Neuron (in vitro differentiated cells): ENCODE measurements at regions not wholly inside any gene's neighbourhood (a gene's known extent, or its start where the extent isn't known, plus 50 kb on each side); places are given as distances from the start of the nearest gene placed in this dataset.
"Not testable (repeated sequence)": the region's sequence is repeated elsewhere in the genome, so short reads cannot be mapped to it uniquely, and the experiment has no call there.

Experiments used
- H2AFZ ChIP-seq: one replicate; pipeline ENCODE4 v1.6.1; 2013; ENCODE audit warnings: low read depth, mild to moderate bottlenecking, inconsistent platforms, low read length, moderate library complexity
- H3K27me3 ChIP-seq: one replicate; pipeline ENCODE4 v1.6.1; 2013; ENCODE audit warnings: low read length; ENCODE audit not compliant: insufficient read depth
- H3K36me3 ChIP-seq: one replicate; pipeline ENCODE4 v1.6.1; 2013; ENCODE audit warnings: low read length; ENCODE audit not compliant: insufficient read depth
- H3K4me1 ChIP-seq: one replicate; pipeline ENCODE4 v1.6.1; 2013; ENCODE audit warnings: low read length; ENCODE audit not compliant: insufficient read depth
- H3K4me3 ChIP-seq: 2 replicates; pipeline ENCODE4 v1.5.1; 2013; ENCODE audit warnings: mild to moderate bottlenecking, low read length, moderate library complexity
- H3K9me3 ChIP-seq: one replicate; pipeline ENCODE4 v1.6.1; 2013; ENCODE audit warnings: low read length

GRCh38 chr3:137582484-137582883 lies 181.6 kb upstream of the SOX14 start:
- no peaks in the 10 kb centered on the region for H3K9me3 ChIP-seq
- H3K4me1 ChIP-seq, result no peaks in the 10 kb centered on the region
- no peak overlapping the region for H3K4me3 ChIP-seq
- H3K36me3 ChIP-seq, result no peaks in the 10 kb centered on the region
- no peaks in the 10 kb centered on the region for H3K27me3 ChIP-seq
- no peak overlapping the region for H2AFZ ChIP-seq

GRCh38 chr3:137583256-137583655 lies 180.9 kb upstream of the SOX14 start:
- Histone ChIP-seq H3K9me3 (no peaks in the 10 kb centered on the region), H3K4me1 (no peaks in the 10 kb centered on the region), H3K27me3 (no peaks in the 10 kb centered on the region), H3K4me3 (no peak overlapping the region), H2AFZ (no peak overlapping the region), H3K36me3 (no peaks in the 10 kb centered on the region)

- no peaks in the 10 kb centered on the region for H3K9me3 ChIP-seq
- no peaks in the 10 kb centered on the region for H3K4me1 ChIP-seq
- H2AFZ ChIP-seq, result no peak overlapping the region
- no peak overlapping the region for H3K4me3 ChIP-seq
- H3K36me3 ChIP-seq, result no peaks in the 10 kb centered on the region
- no peaks in the 10 kb centered on the region for H3K27me3 ChIP-seq
Measured at GRCh38 chr3:137588871-137589270, 175.2 kb upstream of the SOX14 start.

GRCh38 chr3:137595415-137595814 lies 168.7 kb upstream of the SOX14 start:
- not testable (repeated sequence) for H3K27me3 ChIP-seq, H3K9me3 ChIP-seq, H3K4me3 ChIP-seq, H3K36me3 ChIP-seq, H2AFZ ChIP-seq, H3K4me1 ChIP-seq

GRCh38 chr3:137610723-137611122 lies 153.4 kb upstream of the SOX14 start:
- no peak overlapping the region for H3K4me3 ChIP-seq
- no peaks in the 10 kb centered on the region for H3K27me3 ChIP-seq
- no peaks in the 10 kb centered on the region for H3K36me3 ChIP-seq
- no peak overlapping the region for H2AFZ ChIP-seq
- no peaks in the 10 kb centered on the region for H3K4me1 ChIP-seq
- no peaks in the 10 kb centered on the region for H3K9me3 ChIP-seq

GRCh38 chr3:137612291-137612690 lies 151.8 kb upstream of the SOX14 start:
- no peak overlapping the region for H2AFZ ChIP-seq
- no peaks in the 10 kb centered on the region for H3K27me3 ChIP-seq

GRCh38 chr3:137615659-137616418 lies 148.3 kb upstream of the SOX14 start:
- Histone ChIP-seq H3K27me3 (no peaks in the 10 kb centered on the region), H3K36me3 (no peaks in the 10 kb centered on the region), H3K9me3 (no peaks in the 10 kb centered on the region), H3K4me1 (no peaks in the 10 kb centered on the region), H2AFZ (no peak overlapping the region), H3K4me3 (no peak overlapping the region)

More at GRCh38 chr3:137612291-137612690, 151.8 kb upstream of the SOX14 start:
- Histone ChIP-seq H3K36me3 (no peaks in the 10 kb centered on the region), H3K4me3 (no peak overlapping the region), H3K4me1 (no peaks in the 10 kb centered on the region), H3K9me3 (no peaks in the 10 kb centered on the region)

GRCh38 chr3:137641879-137642704 lies 122.0 kb upstream of the SOX14 start:
- Histone ChIP-seq H3K4me3 (no peak overlapping the region), H3K36me3 (no peaks in the 10 kb centered on the region), H2AFZ (no peak overlapping the region), H3K9me3 (no peaks in the 10 kb centered on the region), H3K4me1 (no peaks in the 10 kb centered on the region), H3K27me3 (no peaks in the 10 kb centered on the region)

- Histone ChIP-seq H3K4me3 (no peak overlapping the region), H3K4me1 (peaks cover 3% of the 10 kb centered on the region), H3K36me3 (no peaks in the 10 kb centered on the region), H3K27me3 (no peaks in the 10 kb centered on the region), H2AFZ (no peak overlapping the region), H3K9me3 (no peaks in the 10 kb centered on the region)
Measured at GRCh38 chr3:137642831-137643230, 121.3 kb upstream of the SOX14 start.

GRCh38 chr3:137647179-137647578 lies 116.9 kb upstream of the SOX14 start:
- H3K36me3 ChIP-seq, result no peaks in the 10 kb centered on the region
- H2AFZ ChIP-seq, result no peak overlapping the region
- H3K4me3 ChIP-seq, result no peak overlapping the region
- peaks cover 3% of the 10 kb centered on the region for H3K4me1 ChIP-seq
- no peaks in the 10 kb centered on the region for H3K9me3 ChIP-seq
- H3K27me3 ChIP-seq, result no peaks in the 10 kb centered on the region

- H3K9me3 ChIP-seq, result no peaks in the 10 kb centered on the region
- H2AFZ ChIP-seq, result no peak overlapping the region
- no peaks in the 10 kb centered on the region for H3K36me3 ChIP-seq
- H3K4me1 ChIP-seq, result no peaks in the 10 kb centered on the region
- no peak overlapping the region for H3K4me3 ChIP-seq
- H3K27me3 ChIP-seq, result no peaks in the 10 kb centered on the region
Measured at GRCh38 chr3:137669519-137670060, 94.5 kb upstream of the SOX14 start.

GRCh38 chr3:137687181-137687879 lies 76.8 kb upstream of the SOX14 start:
- H3K36me3 ChIP-seq, result no peaks in the 10 kb centered on the region
- H3K4me3 ChIP-seq, result no peak overlapping the region
- no peaks in the 10 kb centered on the region for H3K27me3 ChIP-seq
- H3K9me3 ChIP-seq, result no peaks in the 10 kb centered on the region
- H3K4me1 ChIP-seq, result no peaks in the 10 kb centered on the region
- no peak overlapping the region for H2AFZ ChIP-seq
